Frontal cortex (tissue), 3 donors: ENCODE measurements at regions not wholly inside any gene's neighbourhood (a gene's known extent, or its start where the extent isn't known, plus 50 kb on each side); places are given as distances from the start of the nearest gene placed in this dataset.

Source experiments
- DNase-seq, 2 donors: peaks; one replicate each; pipeline ENCODE4 v3.0.0; 2012; ENCODE audit warnings: low spot score in 2 of 2
- FAIRE-seq: peaks from 2 replicates; lab custom pipeline; 2012; peaks lifted over from hg19 to GRCh38; lab: Jason Lieb, UNC
- donor health status: control.
- donor health status: control.
- donor health status: control.

DNA sequence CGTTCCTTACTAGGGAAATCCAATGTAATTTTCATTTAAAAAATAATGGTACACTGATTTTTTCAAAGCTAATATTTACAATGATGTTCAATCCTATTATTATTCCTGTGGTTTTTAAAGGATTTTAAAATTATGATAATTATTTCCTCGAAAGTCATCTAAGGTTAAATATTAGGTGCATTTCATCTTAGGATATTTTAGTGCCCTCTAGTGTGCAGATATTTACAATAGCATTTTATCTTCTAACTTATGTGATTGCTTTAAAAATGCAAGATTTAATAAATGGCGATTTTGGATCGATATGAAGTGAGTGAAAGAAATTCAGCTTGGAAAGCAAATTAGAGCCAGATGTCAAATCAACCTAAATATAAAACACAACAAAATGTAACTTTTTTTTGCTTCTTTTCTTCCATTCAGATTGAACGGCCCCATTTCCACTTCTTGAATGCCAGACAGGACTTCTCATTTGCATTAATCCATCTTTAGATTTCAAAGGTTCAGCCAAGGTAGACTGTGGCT is 293.5 kb downstream of the SLC6A15 start:
- DNase-seq (no peak), FAIRE-seq (peak; percentile 17)

DNA sequence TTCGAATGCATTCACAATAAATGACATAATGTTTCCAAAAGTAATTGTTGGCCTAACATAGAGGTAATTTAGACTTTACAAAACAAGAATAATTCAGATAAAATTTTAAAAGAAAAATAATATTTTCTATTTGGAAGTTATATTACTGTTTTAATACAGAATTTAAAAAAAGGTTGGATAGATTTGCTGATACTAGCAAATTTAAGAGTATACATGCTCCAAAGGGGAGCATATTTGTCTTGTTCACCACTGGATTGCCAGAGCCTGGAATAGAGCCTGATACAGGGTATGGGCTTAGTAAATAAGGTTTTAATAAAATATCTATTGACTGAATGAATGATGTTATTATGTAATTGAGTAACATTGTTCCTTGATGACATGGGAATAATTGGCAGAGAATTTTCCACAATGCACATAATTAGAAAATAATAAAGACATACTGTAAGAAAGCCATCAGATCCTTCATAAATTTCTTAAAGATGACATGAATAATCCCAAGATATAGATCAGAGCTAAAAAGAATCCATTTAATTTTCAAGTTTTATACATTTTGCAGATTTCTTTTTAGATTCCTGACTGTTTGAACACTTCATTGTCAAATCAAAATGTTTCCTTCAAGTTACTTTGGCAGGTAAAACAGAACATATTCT is 305.3 kb downstream of the SLC6A15 start:
- FAIRE-seq (no peak), DNase-seq (no peak)

DNA sequence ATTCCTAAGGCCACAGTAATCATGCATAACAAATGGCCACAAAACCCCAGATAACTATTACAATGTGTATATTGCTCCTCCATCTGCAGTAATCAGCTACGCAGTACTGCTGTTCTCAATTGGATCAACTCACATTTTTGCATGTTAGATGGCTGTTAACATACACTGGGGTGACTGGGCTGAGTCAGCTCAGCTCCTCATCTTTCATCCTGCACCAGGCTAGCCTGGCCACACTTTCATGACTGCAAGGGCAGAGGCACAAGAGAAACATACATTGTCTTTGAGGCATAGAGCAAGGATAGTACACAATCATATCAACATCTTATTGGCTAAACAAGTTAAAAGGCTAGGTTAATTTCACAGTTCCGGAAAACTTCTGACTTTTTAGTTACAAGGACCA is 306.6 kb downstream of the SLC6A15 start:
- DNase-seq (no peak), FAIRE-seq (no peak)

DNA sequence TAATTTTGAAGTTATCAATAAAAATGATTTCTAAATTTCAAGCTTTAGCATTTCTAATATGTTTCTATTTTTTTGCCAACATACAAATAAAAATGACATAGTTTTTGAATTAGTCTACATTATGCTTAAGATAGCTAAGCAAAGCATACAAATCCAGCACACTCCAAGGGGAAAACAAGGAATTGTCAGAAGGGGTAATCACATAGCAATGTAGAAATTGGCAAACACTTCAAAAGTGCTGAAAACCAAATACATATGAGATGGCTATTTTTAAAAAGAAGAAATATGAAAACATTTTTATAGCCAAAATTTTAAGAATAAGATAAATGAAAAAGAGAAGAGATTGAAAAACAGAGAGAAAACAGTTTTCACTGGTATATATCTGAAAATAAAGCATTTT is 308.0 kb downstream of the SLC6A15 start:
- DNase-seq, result no peak
- FAIRE-seq, result no peak

DNA sequence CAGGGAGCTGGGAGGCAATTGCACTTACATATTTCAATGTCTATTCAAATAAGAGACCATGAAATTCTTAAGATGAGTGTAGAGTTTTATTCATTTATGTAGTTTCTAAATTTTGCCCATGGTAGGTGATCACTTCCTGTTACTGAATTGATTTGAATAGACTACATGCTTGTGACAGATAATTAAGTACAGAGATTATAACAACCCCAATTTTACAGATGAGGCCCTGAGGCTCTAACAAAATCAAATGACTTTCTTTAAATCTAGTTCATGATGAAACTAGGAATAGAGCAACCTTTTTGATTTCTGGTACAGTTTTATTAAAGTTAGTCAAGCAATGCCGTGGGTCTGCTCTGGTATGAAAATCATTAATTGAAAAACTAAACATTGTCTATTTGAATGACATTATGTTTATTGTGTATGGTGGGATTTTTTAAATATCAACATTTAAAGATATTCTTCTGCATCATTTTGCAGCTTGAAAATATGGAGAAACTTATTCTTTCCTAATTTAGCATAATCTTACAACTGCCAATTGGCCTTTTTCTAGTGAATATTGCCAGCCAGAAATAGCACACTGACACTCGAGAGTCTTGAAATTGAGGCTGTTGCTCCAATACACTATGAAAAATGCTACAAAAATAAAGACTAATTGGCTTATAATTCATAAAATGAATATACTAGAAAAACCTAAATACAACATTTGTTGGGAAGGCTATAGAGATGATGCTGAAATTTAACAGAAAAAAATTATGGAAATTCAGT is 308.9 kb downstream of the SLC6A15 start:
- DNase-seq, result no peak
- no peak for FAIRE-seq

DNA sequence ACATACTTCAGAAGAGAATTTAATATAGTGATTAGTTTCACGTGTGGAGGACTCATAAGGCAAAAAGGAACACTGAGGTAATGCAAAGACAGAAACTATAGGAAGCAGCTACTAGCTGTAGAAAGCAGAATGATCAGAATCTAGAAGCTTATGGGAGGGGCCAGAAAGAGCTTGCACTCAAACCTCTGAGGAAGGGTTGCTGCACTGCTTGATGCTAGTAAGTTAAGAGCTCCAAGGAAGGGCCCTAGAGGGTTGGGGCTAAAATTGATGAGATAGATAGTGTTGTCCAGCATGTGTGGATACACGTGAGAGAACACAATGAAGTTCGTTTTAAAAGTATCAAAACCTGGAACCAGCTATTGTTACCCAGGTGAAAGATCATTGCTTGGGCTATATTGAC is 311.1 kb downstream of the SLC6A15 start:
- no peak for FAIRE-seq
- no peak for DNase-seq

DNA sequence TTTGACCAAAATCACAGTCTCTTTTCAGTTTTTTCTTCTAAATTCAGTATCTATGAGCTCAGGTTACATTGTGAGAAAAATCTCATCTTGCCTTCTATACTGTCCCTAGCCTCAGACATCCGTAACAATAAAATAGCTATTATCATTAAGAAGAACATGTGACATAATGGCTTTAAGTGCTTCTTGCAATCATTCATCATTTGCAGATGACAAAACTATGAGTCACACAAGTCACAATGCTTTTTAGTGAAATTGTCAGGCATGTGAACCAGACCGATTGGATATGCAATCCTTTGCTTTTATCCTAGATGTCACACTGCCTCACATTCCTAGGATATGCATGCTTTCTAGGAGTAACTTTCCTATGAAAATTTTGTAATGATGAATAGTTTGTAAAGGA is 313.1 kb downstream of the SLC6A15 start:
- FAIRE-seq (no peak), DNase-seq (no peak)

DNA sequence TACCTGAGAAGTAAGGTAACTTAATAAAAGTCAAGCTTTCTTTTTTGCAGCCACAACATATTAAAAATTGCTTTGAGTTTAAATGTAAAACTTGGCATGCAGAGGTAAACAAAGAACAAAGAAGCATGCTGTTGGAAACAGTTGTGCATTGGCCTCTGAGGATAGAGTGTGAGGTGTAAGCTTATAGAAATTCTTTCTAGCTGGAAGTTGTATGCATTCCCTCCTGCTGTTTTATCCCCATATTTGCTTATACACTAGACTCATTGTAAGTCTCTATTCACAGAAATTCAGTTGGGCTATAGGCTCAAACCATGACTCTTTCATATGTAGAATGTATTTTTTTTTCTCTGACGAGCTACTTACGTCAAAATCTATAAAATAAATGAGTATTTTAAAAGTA is 316.3 kb downstream of the SLC6A15 start:
- FAIRE-seq, result no peak
- DNase-seq, result no peak

DNA sequence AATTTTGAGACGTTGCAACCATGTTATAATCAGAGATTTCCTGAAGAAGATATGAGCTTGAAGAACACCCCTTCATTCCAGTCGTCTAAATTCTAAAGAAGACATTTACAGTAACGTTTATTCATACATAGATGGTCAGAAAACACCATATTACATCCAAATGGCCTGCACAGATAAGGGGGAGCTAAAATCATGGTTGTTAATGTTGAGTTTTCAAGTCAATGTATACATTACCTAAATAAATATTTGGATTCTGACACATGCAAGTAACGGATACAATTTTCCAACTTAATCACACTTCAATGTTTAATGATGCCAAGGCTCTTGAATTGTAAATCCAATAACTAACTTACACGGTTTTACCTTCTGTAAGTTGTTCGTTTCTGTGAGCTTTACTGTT is 318.4 kb downstream of the SLC6A15 start:
- no peak for FAIRE-seq

DNA sequence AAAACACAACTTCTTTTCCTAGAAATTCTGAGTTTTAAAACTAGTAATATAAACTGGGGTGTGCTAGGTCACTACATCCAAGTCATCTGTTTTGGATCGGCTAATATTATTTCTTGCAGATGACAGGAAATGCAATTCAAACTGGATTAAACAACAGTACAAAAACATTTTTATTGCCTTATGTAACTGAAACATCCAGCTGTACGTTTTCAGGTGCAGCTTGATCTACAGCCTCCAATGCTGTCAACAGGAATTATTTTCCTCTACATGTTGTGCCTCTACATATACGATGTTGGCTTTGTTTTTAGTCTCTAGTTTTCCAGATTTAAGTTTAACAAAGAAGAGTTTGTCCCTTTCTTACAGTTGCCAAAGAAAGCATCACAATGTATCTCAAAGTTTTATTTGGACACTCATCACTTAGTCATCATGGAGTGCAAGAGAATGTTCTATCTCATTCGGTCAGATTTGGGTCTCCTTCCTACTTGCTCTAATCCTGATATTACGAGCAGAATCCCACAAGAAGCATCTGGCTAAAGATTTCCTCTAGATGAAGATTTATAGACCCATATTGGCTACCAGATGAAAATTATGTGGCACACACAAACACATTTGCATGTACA is 326.7 kb downstream of the SLC6A15 start:
- DNase-seq (no peak), FAIRE-seq (no peak)

More for the DNA sequence above, 318.4 kb downstream of the SLC6A15 start:
- DNase-seq, result no peak

DNA sequence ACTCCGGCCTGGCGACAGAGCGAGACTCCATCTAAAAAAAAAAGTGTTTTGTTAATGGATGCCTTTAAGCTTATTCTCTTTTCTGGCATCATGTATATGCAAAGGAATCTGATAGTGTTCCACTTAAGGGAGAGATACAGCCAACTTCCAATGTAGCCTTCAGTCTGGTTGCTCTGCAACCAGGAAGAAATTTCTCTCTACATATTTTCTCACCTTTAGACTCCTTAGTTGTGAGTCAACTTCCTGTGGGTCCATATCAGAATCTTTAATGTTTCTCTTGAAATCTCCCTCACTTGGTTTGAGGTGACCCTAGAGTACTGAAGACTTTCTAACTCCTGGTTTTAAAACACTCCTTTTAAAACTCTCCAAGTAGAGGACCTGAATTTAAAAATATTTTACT is 340.4 kb downstream of the SLC6A15 start:
- DNase-seq, result no peak

DNA sequence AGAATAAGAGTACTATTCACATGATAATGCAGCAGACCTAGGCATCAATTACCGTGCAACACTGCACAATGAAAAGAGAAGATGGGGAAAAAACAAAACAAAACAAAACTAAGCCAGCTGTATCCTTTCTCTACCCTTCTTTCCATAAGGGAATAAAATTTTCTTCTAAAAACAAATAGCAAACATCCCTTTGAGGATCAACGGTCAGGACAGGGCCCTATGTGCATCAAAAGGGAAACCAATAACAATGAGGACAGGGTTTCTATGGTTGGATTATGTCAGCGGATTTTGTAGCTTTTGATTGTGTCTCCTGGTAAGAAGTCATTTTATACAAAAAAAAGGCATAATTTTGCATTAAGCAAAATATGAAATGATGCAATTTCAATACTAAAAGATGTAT is 350.3 kb downstream of the SLC6A15 start:
- FAIRE-seq (no peak), DNase-seq (no peak)

More for the DNA sequence above, 340.4 kb downstream of the SLC6A15 start:
- no peak for FAIRE-seq

DNA sequence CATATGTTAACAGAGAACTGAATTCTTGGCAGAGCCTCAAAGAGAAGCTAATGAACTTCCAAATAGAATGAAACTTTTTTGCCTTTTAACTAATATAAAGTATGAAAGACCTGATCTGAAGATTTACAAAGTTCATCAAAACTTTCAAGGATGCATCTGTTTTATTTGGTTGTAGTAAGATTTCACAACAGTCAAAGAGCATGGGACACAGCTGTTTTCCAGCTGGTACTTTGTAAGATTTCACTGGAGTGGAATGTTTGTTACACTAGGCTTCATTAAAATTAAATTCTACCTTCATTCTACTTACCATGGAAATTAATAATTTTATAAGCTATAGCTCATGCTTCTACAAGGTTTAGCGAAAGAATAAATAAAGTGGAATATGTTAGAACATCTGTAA is 351.2 kb downstream of the SLC6A15 start:
- FAIRE-seq (no peak), DNase-seq (no peak)

DNA sequence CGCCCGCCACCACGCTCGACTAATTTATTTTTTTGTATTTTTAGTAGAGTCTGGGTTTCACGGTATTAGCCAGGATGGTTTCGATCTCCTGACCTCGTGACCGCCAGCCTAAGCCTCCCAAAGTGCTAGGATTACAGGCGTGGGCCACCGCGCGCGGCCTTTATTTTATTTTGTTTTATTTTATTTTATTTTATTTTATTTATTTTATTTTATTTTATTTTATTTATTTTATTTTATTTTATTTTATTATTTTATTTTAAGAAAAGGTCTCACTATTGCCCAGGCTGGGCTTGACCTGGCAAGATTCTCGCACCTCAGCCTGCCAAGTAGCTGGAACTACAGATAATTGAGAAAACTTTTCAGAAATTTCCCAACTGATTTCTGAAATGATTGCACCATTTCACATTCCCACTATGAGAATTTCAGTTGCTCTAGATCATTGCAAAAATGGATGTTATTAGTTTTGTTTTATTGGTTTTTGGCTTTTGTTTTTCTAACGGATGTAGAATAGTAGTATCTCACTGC is 358.3 kb downstream of the SLC6A15 start:
- FAIRE-seq (no peak), DNase-seq (no peak)

DNA sequence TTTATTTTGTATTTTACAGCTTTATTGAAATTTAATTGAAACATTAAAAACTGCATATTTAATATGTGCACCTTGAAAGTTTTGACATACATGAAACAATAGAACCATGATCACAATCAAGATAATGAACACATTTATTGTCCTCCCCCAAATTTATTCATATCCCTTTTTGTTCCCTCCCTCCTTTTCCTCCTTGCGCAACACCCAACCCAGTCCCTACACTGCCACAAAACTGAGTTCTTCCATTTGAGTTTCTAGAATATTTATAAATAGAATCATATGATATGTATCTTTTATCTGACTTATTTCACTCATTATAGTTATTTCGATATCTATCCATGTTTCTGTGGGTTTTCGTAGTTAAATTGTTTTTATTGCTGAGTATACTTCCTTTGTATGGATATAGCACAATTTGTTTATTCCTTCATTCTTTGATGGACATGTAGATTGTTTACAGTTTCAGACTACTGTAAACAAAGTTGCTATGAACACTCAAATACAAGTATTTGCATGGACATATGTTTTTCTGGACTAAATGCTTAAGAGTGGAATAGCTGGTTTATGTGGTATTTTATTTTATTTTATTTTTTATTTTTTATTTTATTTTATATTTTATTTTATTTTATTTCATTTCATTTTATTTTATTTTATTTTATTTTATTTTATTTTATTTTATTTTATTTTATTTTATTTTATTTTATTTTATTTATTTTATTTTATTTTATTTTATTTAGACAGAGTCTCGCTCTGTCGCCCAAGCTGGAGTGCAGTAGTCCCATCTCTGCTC is 359.1 kb downstream of the SLC6A15 start:
- peak; percentile 85 for FAIRE-seq
- no peak for DNase-seq

DNA sequence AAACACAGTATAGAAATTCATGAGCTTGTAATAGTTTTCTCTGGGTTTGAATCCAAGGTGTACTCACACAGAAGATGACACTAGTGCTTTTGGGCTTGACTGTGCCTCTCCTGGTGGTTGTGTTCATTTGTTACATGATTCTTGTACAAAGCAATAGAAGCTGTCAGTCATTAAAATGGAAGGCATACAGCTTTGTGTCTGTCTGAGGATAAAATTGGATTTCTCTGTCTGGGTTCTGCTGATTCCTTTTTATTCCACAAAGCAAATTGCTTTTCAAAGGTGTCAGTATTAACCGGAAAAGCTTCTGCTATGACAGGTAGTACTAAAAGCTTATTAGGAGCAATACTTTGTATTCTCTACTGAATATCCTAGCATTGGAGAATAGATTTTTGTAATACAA is 361.2 kb downstream of the SLC6A15 start:
- DNase-seq, result no peak
- FAIRE-seq, result no peak

DNA sequence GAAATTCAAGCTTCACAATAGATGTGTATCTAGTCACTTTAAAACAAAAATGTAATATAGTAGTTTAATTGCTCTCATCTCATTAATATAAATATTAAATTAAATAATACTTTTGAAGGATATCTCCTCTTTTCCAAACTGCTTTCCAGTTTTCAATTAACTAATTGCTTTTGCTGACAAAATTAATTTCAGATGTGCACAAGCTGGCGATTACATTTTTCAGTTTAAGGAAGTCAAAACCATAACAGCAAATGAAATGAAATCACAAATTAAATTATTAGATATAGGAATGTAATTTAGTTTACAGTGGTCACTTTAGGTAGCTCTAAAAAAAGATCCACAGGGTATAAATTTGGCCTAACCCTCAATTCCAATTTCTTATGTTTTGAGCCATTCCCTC is 362.1 kb downstream of the SLC6A15 start:
- DNase-seq (no peak), FAIRE-seq (no peak)

DNA sequence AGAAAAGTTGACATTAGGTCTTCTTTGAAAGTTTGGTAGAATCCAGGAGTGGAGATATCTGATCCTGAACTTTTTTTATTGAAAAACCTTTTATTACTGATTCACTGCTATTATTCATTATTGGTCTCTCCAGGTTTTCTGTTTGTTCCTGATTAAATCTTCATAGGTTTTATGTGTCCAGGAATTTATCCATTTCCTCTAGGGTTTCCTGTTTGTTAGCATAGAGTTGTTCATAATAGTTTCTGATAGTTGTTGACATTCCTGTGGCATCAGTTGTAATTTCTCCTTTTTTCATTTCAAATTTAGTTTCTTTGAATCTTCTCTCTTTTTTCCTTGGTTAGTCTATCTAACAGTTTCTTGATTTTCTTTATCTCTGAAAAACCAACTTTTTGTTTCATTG is 370.3 kb downstream of the SLC6A15 start:
- FAIRE-seq (no peak), DNase-seq (no peak)

DNA sequence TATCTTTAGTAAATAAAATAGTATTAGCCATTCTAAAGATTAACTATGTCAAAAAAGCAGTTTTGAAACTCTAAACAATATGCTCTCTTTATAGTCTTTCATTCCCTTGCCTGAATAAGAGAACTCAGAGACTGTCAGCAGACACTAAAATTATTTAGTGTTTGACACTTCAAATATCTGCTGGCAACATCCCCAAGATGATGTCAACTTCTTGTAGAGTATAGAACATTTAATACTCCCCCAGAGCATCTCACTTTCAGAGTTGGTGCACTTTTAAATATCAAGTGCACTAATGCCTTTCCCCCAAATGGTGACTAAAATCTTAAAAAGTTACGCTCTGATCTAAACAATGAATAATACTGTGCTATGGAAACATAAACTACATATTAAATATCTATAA is 374.9 kb downstream of the SLC6A15 start:
- FAIRE-seq (no peak), DNase-seq (no peak)

DNA sequence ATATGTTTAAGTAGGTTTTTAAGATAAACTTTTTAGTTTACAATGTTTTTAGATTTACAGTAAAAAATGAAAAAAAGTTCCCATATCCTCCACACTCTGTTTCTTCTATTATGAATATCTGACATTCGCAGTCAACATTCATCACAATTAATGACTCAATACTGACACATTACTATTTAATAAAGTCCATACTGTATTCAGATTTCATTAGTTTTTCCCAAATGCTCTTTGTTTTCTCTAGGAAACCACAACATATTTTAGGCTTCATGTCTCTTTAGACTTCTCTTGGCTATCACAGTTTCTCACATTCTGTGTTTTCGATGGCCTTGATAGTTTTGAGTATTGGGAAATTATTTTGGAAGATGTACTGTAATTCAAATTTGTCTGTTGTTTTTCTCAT is 399.8 kb downstream of the SLC6A15 start:
- FAIRE-seq (no peak), DNase-seq (no peak)
